ENCODE measurements at regions not wholly inside any gene's neighbourhood (a gene's known extent, or its start where the extent isn't known, plus 50 kb on each side); places are given as distances from the start of the nearest gene placed in this dataset.

- no peak for DNase-seq (ENCODE audit: low spot score)
Observed at GRCh38 chr12:69062621-69063237, 129.8 kb upstream of the CPM start.

GRCh38 chr12:69064734-69065443, 131.9 kb upstream of the CPM start:
- DNase-seq (ENCODE audit: low spot score), result no peak

GRCh38 chr12:69065775-69066174, 132.8 kb upstream of the CPM start:
- DNase-seq (ENCODE audit: low spot score), result no peak

- no peak for DNase-seq (ENCODE audit: low spot score)
Observed at GRCh38 chr12:69066492-69067373, 133.8 kb upstream of the CPM start.

GRCh38 chr12:69067713-69068112, 134.7 kb upstream of the CPM start:
- no peak for DNase-seq (ENCODE audit: low spot score)

GRCh38 chr12:69068448-69068847, 135.5 kb upstream of the CPM start:
- DNase-seq (ENCODE audit: low spot score), result no peak

GRCh38 chr12:69069479-69069878, 136.5 kb upstream of the CPM start:
- no peak for DNase-seq (ENCODE audit: low spot score)

- DNase-seq (ENCODE audit: low spot score), result peak; percentile 37
Observed at GRCh38 chr12:69070319-69071090, 137.5 kb upstream of the CPM start.

GRCh38 chr12:69071091-69071370, 138.1 kb upstream of the CPM start:
- DNase-seq (ENCODE audit: low spot score), result no peak

GRCh38 chr12:69073035-69073434, 140.1 kb upstream of the CPM start:
- no peak for DNase-seq (ENCODE audit: low spot score)

- DNase-seq (ENCODE audit: low spot score), result no peak
Observed at GRCh38 chr12:69074556-69075349, 141.8 kb upstream of the CPM start.

GRCh38 chr12:69083689-69084088, 150.7 kb upstream of the CPM start:
- DNase-seq (ENCODE audit: low spot score), result no peak

GRCh38 chr12:69084816-69085378, 151.9 kb upstream of the CPM start:
- no peak for DNase-seq (ENCODE audit: low spot score)

GRCh38 chr12:69085852-69086251, 152.9 kb upstream of the CPM start:
- DNase-seq (ENCODE audit: low spot score), result no peak

- DNase-seq (ENCODE audit: low spot score), result no peak
Observed at GRCh38 chr12:69087986-69088385, 151.4 kb upstream of the CPSF6 start.

GRCh38 chr12:69090722-69091121, 148.6 kb upstream of the CPSF6 start:
- DNase-seq (ENCODE audit: low spot score), result no peak

- no peak for DNase-seq (ENCODE audit: low spot score)
Observed at GRCh38 chr12:69091442-69092017, 147.8 kb upstream of the CPSF6 start.

GRCh38 chr12:69092137-69092536, 147.2 kb upstream of the CPSF6 start:
- DNase-seq (ENCODE audit: low spot score), result no peak

- no peak for DNase-seq (ENCODE audit: low spot score)
Observed at GRCh38 chr12:69094606-69095216, 144.7 kb upstream of the CPSF6 start.

GRCh38 chr12:69095765-69096477, 143.4 kb upstream of the CPSF6 start:
- no peak for DNase-seq (ENCODE audit: low spot score)

Data from CD4-positive, alpha-beta T cell treated with Interleukin-6 at 100 ng/mL for 8 hours (primary cell).